B cell (primary cell): ENCODE measurements at regions not wholly inside any gene's neighbourhood (a gene's known extent, or its start where the extent isn't known, plus 50 kb on each side); places are given as distances from the start of the nearest gene placed in this dataset.
"Not testable (repeated sequence)": the region's sequence is repeated elsewhere in the genome, so short reads cannot be mapped to it uniquely, and the experiment has no call there.

Experiments used
- ATAC-seq: fragments of 200-7000 bp; cut with Tn5 transposase; one replicate; pipeline ENCODE4 v1.10.0; 2021; ENCODE audit warnings: low read depth, mild to moderate bottlenecking, moderate number of reproducible peaks, moderate library complexity
- CTCF ChIA-PET: fragments of 350-600 bp; sonication (Branson Sonifier 250); formaldehyde crosslinking; loops from one replicate; lab custom pipeline; 2021; ENCODE audit warnings: antibody characterized with exemption, inconsistent platforms; lab: Charles Lee
- POLR2A ChIA-PET: fragments of 350-600 bp; sonication (Branson Sonifier 250); formaldehyde crosslinking; loops from one replicate; lab custom pipeline; 2021; ENCODE audit warnings: antibody characterized with exemption; lab: Charles Lee
- DNase-seq: peaks from one replicate; pipeline ENCODE4 v3.0.0; 2013
- H2AFZ ChIP-seq: 2 replicates; pipeline ENCODE4 v1.6.1; 2012; ENCODE audit warnings: mild to moderate bottlenecking, low read depth, low read length; ENCODE audit not compliant: insufficient read depth, poor library complexity, severe bottlenecking
- H3K27ac ChIP-seq, 2 donors: 1 replicate in 1 of 2; 2 replicates in 1 of 2; pipeline ENCODE4 v1.5.1; 2012 to 2013; ENCODE audit warnings: low read length in 2 of 2, mild to moderate bottlenecking in 2 of 2, moderate library complexity in 1 of 2
- H3K27me3 ChIP-seq, 4 experiments: fragments of 200-600 bp in 1 of 4; sonication (generic) in 1 of 4; replicated peaks in 1 of 4; 1 replicate in 2 of 4; 2 replicates in 2 of 4; pipeline versions ENCODE4 v1.6.1 to v1.7.0; 2013 to 2016; ENCODE audit warnings: low read length in 3 of 4, mild to moderate bottlenecking in 2 of 4, mixed read lengths in 1 of 4, moderate library complexity in 1 of 4; ENCODE audit not compliant: insufficient read depth in 4 of 4, control insufficient read depth in 3 of 4; ENCODE audit errors: control extremely low read depth in 1 of 4
- H3K36me3 ChIP-seq, 2 experiments: replicated peaks in 1 of 2; 1 replicate in 1 of 2; 2 replicates in 1 of 2; pipeline versions ENCODE4 v1.6.1 to v1.7.1; 2013; ENCODE audit warnings: low read length in 1 of 2; ENCODE audit not compliant: insufficient read depth in 2 of 2, control insufficient read depth in 1 of 2; ENCODE audit errors: control extremely low read depth in 1 of 2, extremely low read depth in 1 of 2
- H3K4me1 ChIP-seq, 2 donors: fragments of 200-600 bp in 1 of 2; sonication (generic) in 1 of 2; 1 replicate in 1 of 2; 2 replicates in 1 of 2; pipeline versions ENCODE4 v1.5.1 to v1.6.1; 2013 to 2017; ENCODE audit warnings: low read length in 2 of 2; ENCODE audit not compliant: control insufficient read depth in 2 of 2, insufficient read depth in 2 of 2
- H3K4me2 ChIP-seq: replicated peaks from 2 replicates; pipeline ENCODE3; 2012; ENCODE audit warnings: mild to moderate bottlenecking, low read depth, low read length; ENCODE audit not compliant: poor library complexity, severe bottlenecking
- H3K4me3 ChIP-seq, 5 experiments: fragments of 200-600 bp in 1 of 5; sonication (generic) in 1 of 5; 1 replicate in 3 of 5; 2 replicates in 2 of 5; pipeline versions ENCODE4 v1.5.1 to v1.7.0; 2011 to 2016; ENCODE audit warnings: low read length in 4 of 5, mild to moderate bottlenecking in 4 of 5, low read depth in 2 of 5, control low read depth in 1 of 5, moderate library complexity in 1 of 5; ENCODE audit not compliant: insufficient read depth in 1 of 5; ENCODE audit errors: control extremely low read depth in 1 of 5, extremely low read depth in 1 of 5
- H3K79me2 ChIP-seq: fragments of 200-600 bp; sonication (generic); one replicate; pipeline ENCODE4 v1.6.0; 2016; ENCODE audit warnings: low read length; ENCODE audit not compliant: control insufficient read depth, insufficient read depth
- H3K9ac ChIP-seq: fragments of 200-600 bp; sonication (generic); 2 replicates; pipeline ENCODE4 v1.6.1; 2017; ENCODE audit warnings: mild to moderate bottlenecking, low read length, moderate library complexity
- H3K9me3 ChIP-seq, 3 donors: one replicate each; pipeline versions ENCODE4 v1.6.1 to v1.7.1; 2013; ENCODE audit warnings: low read length in 2 of 3; ENCODE audit not compliant: control insufficient read depth in 2 of 3, insufficient read depth in 1 of 3; ENCODE audit errors: control extremely low read depth in 1 of 3
- H4K20me1 ChIP-seq: 2 replicates; pipeline ENCODE4 v1.6.0; 2012; ENCODE audit warnings: mild to moderate bottlenecking, low read length; ENCODE audit not compliant: insufficient read depth, control insufficient read depth, poor library complexity, severe bottlenecking
- H3K27ac Mint-ChIP-seq: one replicate; pipeline ENCODE4 v1.8.0; 2021; ENCODE audit warnings: mixed read lengths
- H3K27me3 Mint-ChIP-seq: one replicate; pipeline ENCODE4 v1.8.0; 2021; ENCODE audit warnings: mixed read lengths
- H3K4me1 Mint-ChIP-seq: one replicate; pipeline ENCODE4 v1.8.0; 2021; ENCODE audit warnings: mixed read lengths
- H3K4me3 Mint-ChIP-seq: one replicate; pipeline ENCODE4 v1.8.0; 2021; ENCODE audit warnings: mixed read lengths
- H3K9me3 Mint-ChIP-seq: one replicate; pipeline ENCODE4 v1.8.0; 2022; ENCODE audit warnings: mixed read lengths; ENCODE audit not compliant: insufficient read depth
- EZH2 ChIP-seq: IDR thresholded peaks from 2 replicates; pipeline ENCODE4 v1.6.1; 2012; ENCODE audit warnings: borderline replicate concordance, low read depth, mild to moderate bottlenecking, moderate library complexity, low read length; ENCODE audit not compliant: insufficient read depth, poor library complexity, severe bottlenecking
- WGBS: methylation state at CpG from one replicate; pipeline ENCODE4 v1.1.5; 2013; ENCODE audit warnings: missing lambda C conversion rate; ENCODE audit not compliant: insufficient coverage; 5-methylcytosine and 5-hydroxymethylcytosine counted together
- intact Hi-C: fragments of 100-400 bp; cut with micrococcal nuclease; formaldehyde crosslinking; loops from one replicate; pipeline ENCODE4 v1.10.0; 2022
- TF ChIP-seq, protein P1 (sequence below): fragments of 200-600 bp; IDR thresholded peaks from one replicate; pipeline ENCODE4 v1.8.0; 2022; ENCODE audit warnings: antibody characterized with exemption, mild to moderate bottlenecking

DNA sequence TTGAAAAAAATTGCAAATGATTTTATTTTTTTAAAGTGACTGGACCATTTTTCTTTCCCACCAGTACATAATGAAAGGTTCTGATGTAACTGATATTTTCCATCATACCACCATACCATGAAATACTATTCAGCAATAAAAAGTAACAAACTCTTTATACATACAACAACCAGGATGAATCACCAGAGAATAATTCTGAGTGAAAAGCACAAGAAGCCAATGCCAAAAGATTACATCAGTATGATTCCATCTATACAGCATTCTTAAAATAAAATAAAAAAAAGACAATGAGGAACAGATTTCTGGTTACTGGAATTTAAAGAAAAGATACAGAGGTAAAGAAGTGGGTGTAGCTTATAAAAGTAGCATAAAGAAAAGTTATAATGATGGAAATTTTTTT lies 423.7 kb upstream of the ST8SIA4 start:
- Histone ChIP-seq H2AFZ (no peak overlapping the region), H3K79me2 (no peaks in the 10 kb centered on the region), H3K27me3 (no peaks in the 10 kb centered on the region), H3K4me3 (no peak overlapping the region), H3K4me2 (no peak overlapping the region), H3K9ac (no peak overlapping the region), H3K36me3 (no peaks in the 10 kb centered on the region), H3K4me1 (no peaks in the 10 kb centered on the region), H3K27ac (no peak overlapping the region), H4K20me1 (no peaks in the 10 kb centered on the region), H3K9me3 (no peaks in the 10 kb centered on the region)
- H3K9me3 Mint-ChIP-seq: peaks cover 3% of the 10 kb centered on the region
- ATAC-seq (no peak), DNase-seq (no peak)
- no peaks in the 10 kb centered on the region for H3K4me1 Mint-ChIP-seq
- intact Hi-C loops: no loop called here
- H3K27me3 Mint-ChIP-seq: no peaks in the 10 kb centered on the region
- POLR2A ChIA-PET: no interaction called here
- CTCF ChIA-PET: no interaction called here
- H3K4me3 Mint-ChIP-seq: no peak overlapping the region
- TF ChIP-seq, protein P1, sequence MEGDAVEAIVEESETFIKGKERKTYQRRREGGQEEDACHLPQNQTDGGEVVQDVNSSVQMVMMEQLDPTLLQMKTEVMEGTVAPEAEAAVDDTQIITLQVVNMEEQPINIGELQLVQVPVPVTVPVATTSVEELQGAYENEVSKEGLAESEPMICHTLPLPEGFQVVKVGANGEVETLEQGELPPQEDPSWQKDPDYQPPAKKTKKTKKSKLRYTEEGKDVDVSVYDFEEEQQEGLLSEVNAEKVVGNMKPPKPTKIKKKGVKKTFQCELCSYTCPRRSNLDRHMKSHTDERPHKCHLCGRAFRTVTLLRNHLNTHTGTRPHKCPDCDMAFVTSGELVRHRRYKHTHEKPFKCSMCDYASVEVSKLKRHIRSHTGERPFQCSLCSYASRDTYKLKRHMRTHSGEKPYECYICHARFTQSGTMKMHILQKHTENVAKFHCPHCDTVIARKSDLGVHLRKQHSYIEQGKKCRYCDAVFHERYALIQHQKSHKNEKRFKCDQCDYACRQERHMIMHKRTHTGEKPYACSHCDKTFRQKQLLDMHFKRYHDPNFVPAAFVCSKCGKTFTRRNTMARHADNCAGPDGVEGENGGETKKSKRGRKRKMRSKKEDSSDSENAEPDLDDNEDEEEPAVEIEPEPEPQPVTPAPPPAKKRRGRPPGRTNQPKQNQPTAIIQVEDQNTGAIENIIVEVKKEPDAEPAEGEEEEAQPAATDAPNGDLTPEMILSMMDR: no peak
- TF ChIP-seq EZH2: no peak
- no peak overlapping the region for H3K27ac Mint-ChIP-seq

DNA sequence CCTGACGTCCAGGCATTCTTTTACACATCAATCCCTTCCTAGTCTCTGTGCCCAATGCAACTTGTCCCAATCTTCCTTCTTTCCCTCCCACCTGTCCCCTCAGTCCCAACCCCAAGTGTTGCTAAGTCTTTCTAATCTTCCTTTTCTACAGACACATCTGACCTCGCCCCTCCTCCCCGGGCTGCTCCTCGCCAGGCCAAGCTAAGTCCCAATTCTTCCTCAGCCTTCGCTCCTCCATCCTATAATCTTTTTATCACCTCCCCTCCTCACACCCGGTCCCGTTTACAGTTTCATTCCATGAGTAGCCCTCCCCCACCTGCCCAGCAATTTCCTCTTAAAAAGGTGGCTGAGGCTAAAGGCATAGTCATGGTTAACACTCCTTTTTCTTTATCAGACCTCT lies 413.3 kb upstream of the ST8SIA4 start:
- H3K79me2 ChIP-seq, H3K27ac ChIP-seq, intact Hi-C loops, ATAC-seq, POLR2A ChIA-PET, H3K27ac Mint-ChIP-seq, H3K9me3 ChIP-seq, H3K4me2 ChIP-seq, H3K9ac ChIP-seq, H3K4me3 ChIP-seq, DNase-seq, H3K4me1 Mint-ChIP-seq, H4K20me1 ChIP-seq, H3K27me3 ChIP-seq, H3K27me3 Mint-ChIP-seq, H3K9me3 Mint-ChIP-seq, H3K36me3 ChIP-seq, H2AFZ ChIP-seq, H3K4me1 ChIP-seq, H3K4me3 Mint-ChIP-seq, CTCF ChIA-PET: not testable (repeated sequence)
- 88% methylated on average over 5 of the region's 7 CpGs for WGBS
